HUDEP-2 (cell line): ENCODE measurements at regions not wholly inside any gene's neighbourhood (a gene's known extent, or its start where the extent isn't known, plus 50 kb on each side); places are given as distances from the start of the nearest gene placed in this dataset.

Experiments used
- DNase-seq, 76 experiments: peaks; one replicate each; lab custom pipeline; 2025; ENCODE audit not compliant: unreplicated experiment in 76 of 76; lab: John Stamatoyannopoulos, UW

DNA sequence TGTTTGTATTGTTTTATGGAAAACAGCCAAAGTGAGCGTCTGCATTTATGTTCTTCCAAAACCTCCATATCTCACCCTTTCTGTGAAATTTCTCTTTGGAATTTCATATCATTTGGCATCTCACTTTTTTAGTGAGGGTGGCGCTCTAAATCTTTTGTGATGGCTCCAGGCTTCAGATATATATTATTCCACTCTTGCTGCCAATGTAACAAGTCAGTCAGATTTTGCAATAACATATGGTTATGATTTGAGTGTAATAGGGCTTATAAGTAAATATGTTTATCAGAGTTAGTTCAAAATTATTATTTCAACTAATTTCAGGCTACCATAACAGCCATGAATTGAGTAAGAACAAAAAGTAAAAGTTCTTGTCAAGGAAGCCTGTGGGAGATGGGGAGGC is 314.7 kb downstream of the PDGFC start:
- no peak for DNase-seq

DNA sequence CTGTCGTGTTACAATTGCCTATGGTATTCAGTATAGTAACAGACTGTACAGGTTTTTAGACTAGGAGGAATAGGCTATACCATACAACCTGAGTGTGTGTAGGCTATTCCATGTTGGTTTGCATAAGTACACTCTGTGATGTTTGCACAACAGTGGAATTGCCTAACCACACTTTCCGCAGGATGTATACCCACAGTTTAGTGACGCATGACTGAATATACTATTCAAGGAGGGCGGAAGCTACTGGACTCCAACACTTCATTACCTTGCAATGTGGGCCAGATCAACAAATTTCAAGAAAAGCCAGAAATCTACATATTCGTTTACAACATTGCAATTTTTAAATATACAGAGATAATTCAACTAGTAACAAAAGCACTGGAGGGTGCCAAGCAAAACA is 317.2 kb downstream of the PDGFC start:
- DNase-seq: no peak

GRCh38 chr4:156643826-156644225 is 327.8 kb downstream of the PDGFC start:
- DNase-seq: no peak

GRCh38 chr4:156642161-156642560 is 329.4 kb downstream of the PDGFC start:
- no peak for DNase-seq

- no peak for DNase-seq
Measured at GRCh38 chr4:156638925-156639605, 332.5 kb downstream of the PDGFC start.

GRCh38 chr4:156638334-156638733 is 333.3 kb downstream of the PDGFC start:
- DNase-seq: no peak

DNA sequence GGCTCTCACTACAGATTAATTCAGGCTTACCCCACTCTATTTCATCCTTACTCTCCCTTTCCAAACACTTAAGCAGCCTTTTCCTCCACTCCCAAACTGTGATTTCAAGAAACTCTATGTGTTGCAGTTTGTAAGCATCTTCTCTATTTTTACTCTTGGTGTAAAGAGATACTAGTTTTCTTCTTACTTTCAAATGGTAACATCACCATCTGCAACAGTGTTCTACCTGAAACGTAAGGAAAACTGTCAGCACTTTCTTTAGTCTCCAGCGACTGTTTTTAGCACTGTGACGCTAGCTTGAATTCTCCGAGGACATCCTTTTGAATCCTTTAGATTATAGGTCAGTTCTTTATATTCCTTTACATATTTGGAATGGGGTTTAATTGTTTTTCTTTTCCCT is 335.2 kb downstream of the PDGFC start:
- DNase-seq: no peak

DNA sequence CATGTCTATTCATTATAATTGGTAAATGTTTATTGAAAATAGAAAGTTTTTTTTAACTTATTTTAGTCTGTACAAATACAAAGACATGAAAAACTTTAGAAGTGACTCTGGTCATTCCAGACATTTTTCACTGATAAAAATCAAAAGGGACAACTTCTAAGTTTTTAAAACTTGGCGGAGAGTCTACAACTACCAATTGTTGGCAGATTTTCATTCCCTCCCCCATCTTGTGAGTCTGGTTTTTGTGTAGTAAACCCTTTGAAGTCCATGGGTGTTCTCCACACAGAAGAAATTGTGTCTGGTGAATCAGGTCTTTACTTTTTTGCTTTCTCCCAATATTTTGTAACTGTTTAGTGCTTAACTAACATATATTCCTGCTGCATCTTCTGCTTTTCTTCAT is 336.5 kb downstream of the PDGFC start:
- no peak for DNase-seq

- no peak for DNase-seq
Measured at GRCh38 chr4:156634612-156635011, 337.0 kb downstream of the PDGFC start.

DNA sequence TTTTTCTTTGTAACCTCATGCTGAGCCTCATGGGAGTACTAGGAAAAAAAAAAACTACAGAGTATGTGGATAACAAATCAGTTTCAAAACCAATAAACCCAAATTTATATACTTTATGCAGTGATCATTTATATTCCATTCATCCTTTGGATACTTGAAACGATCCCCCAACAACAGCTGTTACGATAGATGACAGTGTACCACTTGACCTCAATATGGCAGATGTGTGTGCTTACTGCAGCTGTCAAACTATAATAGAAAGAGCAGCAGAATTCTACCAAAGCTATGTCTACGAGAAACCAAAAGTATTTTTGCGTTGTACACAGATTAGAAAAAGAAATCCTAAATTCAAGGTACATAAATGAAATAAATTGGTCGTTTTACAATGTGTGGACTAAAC is 337.8 kb downstream of the PDGFC start:
- no peak for DNase-seq

GRCh38 chr4:156628858-156629257 is 342.7 kb downstream of the PDGFC start:
- DNase-seq: no peak

DNA sequence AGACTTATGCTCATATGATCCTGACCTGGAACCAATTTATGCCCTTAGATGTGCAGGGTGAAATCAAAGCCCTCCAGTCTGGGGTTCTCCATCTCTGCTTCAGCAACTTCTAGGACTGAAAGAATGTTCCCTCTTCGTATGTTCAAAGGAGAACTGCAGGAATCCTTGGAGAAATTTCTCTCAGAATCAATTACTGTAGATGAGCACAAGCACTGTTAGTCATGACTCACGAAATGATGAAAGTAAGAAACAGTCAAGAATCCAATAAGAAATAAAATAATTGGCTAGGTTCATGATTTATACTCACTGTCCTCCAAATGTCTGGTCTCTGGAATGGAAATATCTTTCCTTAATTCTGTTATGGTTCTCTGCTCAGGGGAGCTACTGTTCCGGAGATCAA is 348.2 kb downstream of the PDGFC start:
- no peak for DNase-seq

DNA sequence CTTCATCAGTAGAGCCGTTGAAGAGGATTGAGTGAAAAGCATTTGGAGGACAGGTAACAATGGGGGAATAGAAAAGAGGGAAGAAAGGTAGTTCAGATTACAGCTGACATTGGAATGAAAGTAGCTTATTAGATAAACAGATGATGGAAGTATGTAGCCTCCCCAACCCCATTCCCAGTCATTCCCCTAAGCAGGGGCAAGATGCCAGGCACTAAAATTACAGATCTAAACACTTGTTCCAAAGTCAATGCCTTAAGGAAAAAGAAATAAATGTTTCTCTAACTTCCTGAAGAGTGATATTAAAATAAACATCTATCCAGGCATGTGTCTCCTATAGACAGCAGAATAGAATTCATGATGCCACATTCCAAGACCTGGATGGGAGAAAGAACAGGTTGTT is 350.8 kb downstream of the PDGFC start:
- no peak for DNase-seq

DNA sequence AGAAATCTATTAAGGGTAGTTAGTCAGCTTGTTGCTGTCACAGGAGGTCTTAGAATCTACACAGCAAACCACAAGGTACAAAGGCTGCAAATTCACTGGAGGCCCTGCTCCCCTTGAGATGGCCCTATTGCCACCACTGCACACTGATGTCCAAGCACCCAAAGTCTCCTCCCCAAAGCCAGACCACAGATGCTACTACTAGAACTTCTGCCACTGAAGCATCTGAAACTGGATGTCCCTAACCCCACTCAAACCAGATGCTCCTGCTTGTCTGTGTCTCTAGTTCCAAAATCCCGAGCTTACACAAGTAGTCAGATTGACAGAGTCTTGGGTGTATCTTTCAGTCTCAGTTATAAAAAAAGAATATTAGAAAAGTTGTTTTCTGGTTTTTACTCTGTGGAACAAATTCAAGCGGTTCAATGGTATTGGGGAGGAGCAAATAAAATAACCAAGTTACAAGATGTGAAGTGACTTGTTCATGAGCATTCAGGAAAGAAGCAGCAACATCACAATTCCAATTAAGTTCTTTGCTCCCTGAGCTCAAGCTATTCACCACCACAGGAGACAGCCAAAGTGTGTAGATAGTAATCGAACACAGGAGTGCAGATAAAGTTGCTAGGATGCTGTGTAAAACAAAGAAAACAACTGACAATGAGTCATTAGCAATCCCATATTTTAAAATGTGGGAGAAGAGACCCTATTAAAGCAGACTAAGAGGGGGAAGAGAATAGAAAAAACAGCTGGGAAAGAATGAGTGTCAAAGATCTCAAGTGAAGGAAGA is 352.3 kb downstream of the PDGFC start:
- DNase-seq: no peak

- DNase-seq: no peak
Measured at GRCh38 chr4:156615066-156615531, 356.5 kb downstream of the PDGFC start.

DNA sequence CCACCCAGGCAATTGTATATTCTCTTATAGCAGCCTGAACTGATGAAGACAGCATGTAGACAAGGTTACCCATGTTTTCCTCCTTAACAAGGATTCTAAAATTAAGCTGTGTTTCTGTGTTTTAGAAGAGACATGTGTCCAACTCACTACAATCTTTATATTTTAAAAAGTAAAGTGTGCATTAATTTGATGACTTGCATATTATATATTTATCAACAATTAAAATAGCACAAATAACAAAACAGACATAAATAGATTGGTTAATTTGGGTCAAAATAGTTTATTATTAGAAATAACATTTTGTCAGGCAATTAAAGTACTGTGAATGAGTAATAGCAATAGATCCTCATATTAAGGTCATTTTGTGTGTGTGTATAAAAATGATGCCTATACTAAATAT is 357.1 kb downstream of the PDGFC start:
- DNase-seq: no peak

GRCh38 chr4:156609421-156609820 is 362.2 kb downstream of the PDGFC start:
- no peak for DNase-seq

DNA sequence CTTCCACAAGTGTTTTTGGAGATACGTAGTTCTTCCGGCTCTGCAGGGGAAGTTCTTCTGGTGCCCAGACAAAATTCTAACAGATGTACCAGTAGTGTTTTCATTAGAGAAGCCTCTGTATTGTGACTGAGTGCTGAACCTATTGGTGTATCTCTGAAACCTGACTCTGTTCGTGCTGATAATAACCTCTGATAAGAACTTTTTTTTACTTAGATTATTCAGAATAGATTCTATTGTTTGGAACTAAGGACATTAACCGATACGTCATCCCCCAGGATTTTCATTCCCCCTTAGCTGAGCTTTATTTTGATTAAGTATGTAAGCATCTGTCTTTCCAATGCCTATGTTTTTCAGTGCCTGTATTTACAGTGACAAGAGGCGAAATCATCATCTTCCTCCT is 362.9 kb downstream of the PDGFC start:
- DNase-seq: no peak

GRCh38 chr4:156607478-156607857 is 364.1 kb downstream of the PDGFC start:
- DNase-seq: no peak

DNA sequence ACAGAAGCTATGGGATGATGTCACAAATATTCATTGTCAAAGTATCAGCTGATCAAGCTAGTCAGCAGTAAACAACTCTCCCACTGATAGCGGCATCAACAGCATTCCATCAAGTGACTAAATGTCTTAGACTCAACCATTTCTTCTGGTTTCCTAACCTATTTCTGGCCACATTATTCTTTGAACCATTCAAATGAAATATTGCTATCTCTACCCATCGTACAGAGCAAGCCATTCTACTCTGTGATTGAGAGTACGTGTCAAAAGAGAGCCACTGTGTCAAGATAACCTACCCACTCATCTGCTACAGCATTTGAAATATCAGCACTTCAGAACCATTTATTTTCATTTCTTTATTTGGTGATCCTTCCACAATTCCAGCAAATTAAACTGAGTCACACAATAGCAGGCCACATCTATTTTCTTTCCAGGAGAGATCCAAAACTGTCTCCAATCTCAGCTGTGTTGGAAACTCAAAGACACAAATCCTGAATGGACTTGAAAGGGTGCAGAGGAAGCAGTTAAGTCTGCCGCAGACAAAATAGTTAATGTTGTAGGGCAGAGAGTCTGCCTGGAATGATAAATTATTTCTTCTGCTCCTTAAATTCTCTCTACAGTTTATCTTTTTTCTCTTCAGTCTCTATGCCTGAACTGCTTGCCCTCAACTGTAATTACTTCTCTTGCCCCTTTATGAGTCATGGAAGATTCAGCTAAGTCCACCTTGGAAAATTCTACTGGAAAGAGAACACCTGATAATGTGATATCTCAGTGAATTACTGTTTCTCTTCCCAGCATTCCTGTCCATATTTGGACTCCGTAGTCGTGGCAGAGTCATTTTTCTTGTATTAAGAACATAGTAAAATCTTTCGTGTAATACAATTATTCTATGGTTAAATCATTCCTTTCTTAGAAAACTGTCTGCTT is 364.8 kb downstream of the PDGFC start:
- DNase-seq: no peak

- no peak for DNase-seq
Measured at GRCh38 chr4:156598138-156598681, 373.4 kb downstream of the PDGFC start.
